ENCODE measurements at regions not wholly inside any gene's neighbourhood (a gene's known extent, or its start where the extent isn't known, plus 50 kb on each side); places are given as distances from the start of the nearest gene placed in this dataset.

DNA sequence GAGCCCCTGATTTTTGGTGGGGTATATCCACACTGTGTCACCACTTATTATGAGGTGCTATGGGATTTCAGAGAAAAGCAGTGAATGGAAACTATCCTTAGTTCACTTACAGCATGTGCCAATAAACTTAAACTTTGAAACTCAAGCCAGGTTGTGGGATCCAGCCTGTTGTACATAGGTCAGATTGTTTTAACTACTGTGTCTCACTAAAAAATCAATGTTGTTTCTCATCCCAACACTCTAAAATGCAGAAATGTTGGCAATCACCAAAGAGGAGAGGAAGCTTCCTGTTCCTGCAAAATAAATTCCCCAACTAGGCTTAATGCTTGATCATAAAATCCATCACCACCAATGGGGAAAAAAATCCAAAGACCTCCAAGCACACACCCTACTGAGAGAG is 173.7 kb upstream of the ONECUT1 start:
- no peak overlapping the region for H3K18ac ChIP-seq (ENCODE audit: low read length)
- H3K27ac ChIP-seq (ENCODE audit: low read depth, low read length): no peak overlapping the region
- no peak overlapping the region for H2BK12ac ChIP-seq (ENCODE audit: low read length)
- no peak overlapping the region for H2BK5ac ChIP-seq (ENCODE audit: low read depth, low read length, poor library complexity)
- no peak overlapping the region for H3K23ac ChIP-seq (ENCODE audit: low read length)
- H4K8ac ChIP-seq (ENCODE audit: low read depth, low read length): no peak overlapping the region
- H3K4me3 ChIP-seq (ENCODE audit: low read depth, low read length): no peak overlapping the region
- no peak overlapping the region for H3K4ac ChIP-seq (ENCODE audit: low read depth, low read length)
- no peak overlapping the region for H2BK120ac ChIP-seq (ENCODE audit: insufficient read depth, low read length, poor library complexity)
- H3K4me2 ChIP-seq (ENCODE audit: low read length): no peak overlapping the region
- no peak overlapping the region for H2AFZ ChIP-seq (ENCODE audit: insufficient read depth, low read length, poor library complexity)
- H2AK5ac ChIP-seq (ENCODE audit: low read length): no peak overlapping the region
- no peaks in the 10 kb centered on the region for H3K36me3 ChIP-seq (ENCODE audit: control insufficient read depth in 1 of 2, insufficient read depth in 2 of 2, low read length in 2 of 2)
- no peaks in the 10 kb centered on the region for H3K79me1 ChIP-seq (ENCODE audit: low read length)
- H3K4me1 ChIP-seq (ENCODE audit: control insufficient read depth in 1 of 2, insufficient read depth in 2 of 2, low read length in 2 of 2): no peaks in the 10 kb centered on the region
- no peaks in the 10 kb centered on the region for H3K27me3 ChIP-seq (ENCODE audit: insufficient read depth, low read length)
- H3K9ac ChIP-seq (ENCODE audit: low read length): no peak overlapping the region
- no peak overlapping the region for H4K91ac ChIP-seq (ENCODE audit: low read depth, low read length)
- H3K14ac ChIP-seq (ENCODE audit: low read length): no peak overlapping the region
- no peak for DNase-seq
- H3K79me2 ChIP-seq (ENCODE audit: control insufficient read depth, insufficient read depth, low read length, poor library complexity): no peaks in the 10 kb centered on the region
- no peaks in the 10 kb centered on the region for H3K9me3 ChIP-seq (ENCODE audit: insufficient read depth, low read depth, low read length)
- H4K12ac ChIP-seq (ENCODE audit: low read depth, low read length): no peak overlapping the region

DNA sequence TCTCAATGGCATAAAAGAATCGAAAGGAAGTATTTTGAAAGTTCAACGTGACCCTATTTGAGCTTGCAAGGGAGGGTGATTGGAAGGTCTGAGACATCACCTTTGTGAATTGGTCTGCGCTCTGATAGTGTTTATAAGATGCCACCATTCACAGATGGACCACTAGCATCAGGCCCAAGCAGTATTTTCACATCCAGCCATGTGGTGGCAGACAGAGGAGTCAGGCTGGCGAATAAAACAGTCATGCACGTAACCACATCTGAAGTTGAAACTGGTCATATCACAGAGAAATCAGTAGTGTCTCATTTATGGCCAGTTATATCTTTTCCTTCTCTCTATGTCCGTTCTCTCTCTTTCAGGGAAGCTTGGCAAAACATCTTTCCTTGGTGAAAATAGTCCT is 170.1 kb upstream of the ONECUT1 start:
- H3K9ac ChIP-seq (ENCODE audit: low read length): no peak overlapping the region
- no peak overlapping the region for H3K4ac ChIP-seq (ENCODE audit: low read depth, low read length)
- H4K12ac ChIP-seq (ENCODE audit: low read depth, low read length): no peak overlapping the region
- DNase-seq: no peak
- H3K23ac ChIP-seq (ENCODE audit: low read length): no peak overlapping the region
- H3K79me2 ChIP-seq (ENCODE audit: control insufficient read depth, insufficient read depth, low read length, poor library complexity): no peaks in the 10 kb centered on the region
- no peaks in the 10 kb centered on the region for H3K36me3 ChIP-seq (ENCODE audit: control insufficient read depth in 1 of 2, insufficient read depth in 2 of 2, low read length in 2 of 2)
- H4K8ac ChIP-seq (ENCODE audit: low read depth, low read length): no peak overlapping the region
- no peak overlapping the region for H2BK12ac ChIP-seq (ENCODE audit: low read length)
- no peaks in the 10 kb centered on the region for H3K79me1 ChIP-seq (ENCODE audit: low read length)
- H3K18ac ChIP-seq (ENCODE audit: low read length): no peak overlapping the region
- no peaks in the 10 kb centered on the region for H3K27me3 ChIP-seq (ENCODE audit: insufficient read depth, low read length)
- no peak overlapping the region for H2AFZ ChIP-seq (ENCODE audit: insufficient read depth, low read length, poor library complexity)
- no peak overlapping the region for H3K4me3 ChIP-seq (ENCODE audit: low read depth, low read length)
- no peak overlapping the region for H3K27ac ChIP-seq (ENCODE audit: low read depth, low read length)
- H3K4me2 ChIP-seq (ENCODE audit: low read length): no peak overlapping the region
- H4K91ac ChIP-seq (ENCODE audit: low read depth, low read length): no peak overlapping the region
- no peak overlapping the region for H2AK5ac ChIP-seq (ENCODE audit: low read length)
- no peaks in the 10 kb centered on the region for H3K9me3 ChIP-seq (ENCODE audit: insufficient read depth, low read depth, low read length)
- no peak overlapping the region for H3K14ac ChIP-seq (ENCODE audit: low read length)
- WGBS (ENCODE audit: extremely low coverage, insufficient coverage, insufficient read length): no CpG with 5 or more reads among the region's 6 CpGs
- H3K4me1 ChIP-seq (ENCODE audit: control insufficient read depth in 1 of 2, insufficient read depth in 2 of 2, low read length in 2 of 2): no peaks in the 10 kb centered on the region
- no peak overlapping the region for H2BK120ac ChIP-seq (ENCODE audit: insufficient read depth, low read length, poor library complexity)
- H2BK5ac ChIP-seq (ENCODE audit: low read depth, low read length, poor library complexity): no peak overlapping the region

GRCh38 chr15:52943746-52944145 is 153.6 kb upstream of the ONECUT1 start:
- no peak for DNase-seq
- Histone ChIP-seq H3K27ac (ENCODE audit: low read depth, low read length) (no peak overlapping the region), H2AFZ (ENCODE audit: insufficient read depth, low read length, poor library complexity) (no peak overlapping the region), H3K79me2 (ENCODE audit: control insufficient read depth, insufficient read depth, low read length, poor library complexity) (no peaks in the 10 kb centered on the region), H3K14ac (ENCODE audit: low read length) (no peak overlapping the region), H3K23ac (ENCODE audit: low read length) (no peak overlapping the region), H3K4ac (ENCODE audit: low read depth, low read length) (no peak overlapping the region), H3K9ac (ENCODE audit: low read length) (no peak overlapping the region), H3K36me3 (ENCODE audit: control insufficient read depth in 1 of 2, insufficient read depth in 2 of 2, low read length in 2 of 2) (no peaks in the 10 kb centered on the region), H3K79me1 (ENCODE audit: low read length) (no peaks in the 10 kb centered on the region), H3K4me1 (ENCODE audit: control insufficient read depth in 1 of 2, insufficient read depth in 2 of 2, low read length in 2 of 2) (no peaks in the 10 kb centered on the region), H3K4me3 (ENCODE audit: low read depth, low read length) (no peak overlapping the region), H3K9me3 (ENCODE audit: insufficient read depth, low read depth, low read length) (no peaks in the 10 kb centered on the region), H3K18ac (ENCODE audit: low read length) (no peak overlapping the region), H2AK5ac (ENCODE audit: low read length) (no peak overlapping the region), H4K12ac (ENCODE audit: low read depth, low read length) (no peak overlapping the region), H2BK5ac (ENCODE audit: low read depth, low read length, poor library complexity) (no peak overlapping the region), H2BK12ac (ENCODE audit: low read length) (no peak overlapping the region), H2BK120ac (ENCODE audit: insufficient read depth, low read length, poor library complexity) (no peak overlapping the region), H4K91ac (ENCODE audit: low read depth, low read length) (no peak overlapping the region), H3K4me2 (ENCODE audit: low read length) (no peak overlapping the region), H4K8ac (ENCODE audit: low read depth, low read length) (no peak overlapping the region), H3K27me3 (ENCODE audit: insufficient read depth, low read length) (no peaks in the 10 kb centered on the region)
- WGBS (ENCODE audit: extremely low coverage, insufficient coverage, insufficient read length): no CpG with 5 or more reads among the region's 2 CpGs

GRCh38 chr15:52936489-52936888 is 146.4 kb upstream of the ONECUT1 start:
- Histone ChIP-seq H4K91ac (ENCODE audit: low read depth, low read length) (no peak overlapping the region), H2AK5ac (ENCODE audit: low read length) (no peak overlapping the region), H2BK5ac (ENCODE audit: low read depth, low read length, poor library complexity) (no peak overlapping the region), H3K18ac (ENCODE audit: low read length) (no peak overlapping the region), H3K9me3 (ENCODE audit: insufficient read depth, low read depth, low read length) (no peaks in the 10 kb centered on the region), H3K4ac (ENCODE audit: low read depth, low read length) (no peak overlapping the region), H3K36me3 (ENCODE audit: control insufficient read depth in 1 of 2, insufficient read depth in 2 of 2, low read length in 2 of 2) (no peaks in the 10 kb centered on the region), H4K8ac (ENCODE audit: low read depth, low read length) (no peak overlapping the region), H3K79me2 (ENCODE audit: control insufficient read depth, insufficient read depth, low read length, poor library complexity) (no peaks in the 10 kb centered on the region), H2BK120ac (ENCODE audit: insufficient read depth, low read length, poor library complexity) (no peak overlapping the region), H3K27ac (ENCODE audit: low read depth, low read length) (no peak overlapping the region), H3K79me1 (ENCODE audit: low read length) (no peaks in the 10 kb centered on the region), H2BK12ac (ENCODE audit: low read length) (no peak overlapping the region), H3K27me3 (ENCODE audit: insufficient read depth, low read length) (no peaks in the 10 kb centered on the region), H3K23ac (ENCODE audit: low read length) (no peak overlapping the region), H4K12ac (ENCODE audit: low read depth, low read length) (no peak overlapping the region), H3K4me3 (ENCODE audit: low read depth, low read length) (no peak overlapping the region), H3K9ac (ENCODE audit: low read length) (no peak overlapping the region), H3K4me1 (ENCODE audit: control insufficient read depth in 1 of 2, insufficient read depth in 2 of 2, low read length in 2 of 2) (no peaks in the 10 kb centered on the region), H3K4me2 (ENCODE audit: low read length) (no peak overlapping the region), H3K14ac (ENCODE audit: low read length) (no peak overlapping the region), H2AFZ (ENCODE audit: insufficient read depth, low read length, poor library complexity) (no peak overlapping the region)
- WGBS (ENCODE audit: extremely low coverage, insufficient coverage, insufficient read length): no CpG with 5 or more reads among the region's 1 CpG
- no peak for DNase-seq

- H4K8ac ChIP-seq (ENCODE audit: low read depth, low read length): no peak overlapping the region
Observed at GRCh38 chr15:52925130-52925529, 135.0 kb upstream of the ONECUT1 start.

More at GRCh38 chr15:52925130-52925529, 135.0 kb upstream of the ONECUT1 start:
- Histone ChIP-seq H3K4ac (ENCODE audit: low read depth, low read length) (no peak overlapping the region), H3K14ac (ENCODE audit: low read length) (no peak overlapping the region), H3K27me3 (ENCODE audit: insufficient read depth, low read length) (no peaks in the 10 kb centered on the region), H3K18ac (ENCODE audit: low read length) (no peak overlapping the region), H3K79me1 (ENCODE audit: low read length) (no peaks in the 10 kb centered on the region), H2BK12ac (ENCODE audit: low read length) (no peak overlapping the region), H3K9ac (ENCODE audit: low read length) (no peak overlapping the region), H2BK5ac (ENCODE audit: low read depth, low read length, poor library complexity) (no peak overlapping the region), H3K4me3 (ENCODE audit: low read depth, low read length) (no peak overlapping the region), H3K79me2 (ENCODE audit: control insufficient read depth, insufficient read depth, low read length, poor library complexity) (no peaks in the 10 kb centered on the region), H4K91ac (ENCODE audit: low read depth, low read length) (no peak overlapping the region), H3K36me3 (ENCODE audit: control insufficient read depth in 1 of 2, insufficient read depth in 2 of 2, low read length in 2 of 2) (no peaks in the 10 kb centered on the region), H3K4me1 (ENCODE audit: control insufficient read depth in 1 of 2, insufficient read depth in 2 of 2, low read length in 2 of 2) (no peaks in the 10 kb centered on the region), H3K27ac (ENCODE audit: low read depth, low read length) (no peak overlapping the region), H3K4me2 (ENCODE audit: low read length) (no peak overlapping the region), H4K12ac (ENCODE audit: low read depth, low read length) (no peak overlapping the region), H3K23ac (ENCODE audit: low read length) (no peak overlapping the region), H2AK5ac (ENCODE audit: low read length) (no peak overlapping the region), H2AFZ (ENCODE audit: insufficient read depth, low read length, poor library complexity) (no peak overlapping the region), H3K9me3 (ENCODE audit: insufficient read depth, low read depth, low read length) (no peaks in the 10 kb centered on the region), H2BK120ac (ENCODE audit: insufficient read depth, low read length, poor library complexity) (no peak overlapping the region)
- WGBS (ENCODE audit: extremely low coverage, insufficient coverage, insufficient read length): no CpG with 5 or more reads among the region's 10 CpGs
- no peak for DNase-seq
